HL-60 (cell line): ENCODE measurements at regions not wholly inside any gene's neighbourhood (a gene's known extent, or its start where the extent isn't known, plus 50 kb on each side); places are given as distances from the start of the nearest gene placed in this dataset.
A peak's percentile ranks its signal among the peaks of the same experiment; 100 is the strongest.

Experiments
- POLR2AphosphoS5 ChIP-seq: IDR thresholded peaks from 2 replicates; pipeline ENCODE4 v1.6.1; 2012; ENCODE audit warnings: low read depth
- TF ChIP-seq, protein P1 (sequence below): IDR thresholded peaks from one replicate; pipeline ENCODE4 v1.5.1; 2011; ENCODE audit warnings: low read length, control low read depth, inconsistent platforms; ENCODE audit not compliant: insufficient read depth

DNA sequence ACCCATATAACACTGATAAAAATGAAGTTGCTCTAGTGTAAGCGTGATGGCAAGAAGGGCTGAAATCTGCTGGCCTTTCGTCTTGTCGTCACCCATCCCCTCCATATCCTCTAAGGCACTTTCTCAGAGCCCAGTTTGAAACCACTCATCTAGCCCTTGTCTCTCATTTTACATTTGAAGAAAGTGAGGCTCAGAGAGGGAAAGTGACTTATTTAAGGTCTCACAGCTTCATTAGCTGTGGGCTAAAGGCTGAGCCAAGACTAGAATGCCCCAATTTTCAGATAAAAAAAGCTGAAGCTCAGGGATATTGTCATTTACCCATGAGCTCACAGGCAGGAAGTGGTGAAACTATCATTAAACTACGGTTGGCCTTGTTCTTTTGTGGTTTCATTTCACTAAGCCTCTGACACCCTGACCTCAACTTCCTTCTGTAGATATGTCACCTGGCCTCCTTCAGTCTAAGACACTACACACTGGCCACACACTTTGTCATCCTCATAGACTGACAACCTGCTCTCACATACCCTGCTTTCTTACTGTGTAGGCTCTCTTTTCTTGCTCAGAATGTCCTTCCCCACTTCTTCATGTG lies 176.7 kb upstream of the DMAC1 start:
- peak; percentile 86 for TF ChIP-seq POLR2AphosphoS5
- TF ChIP-seq, protein P1, sequence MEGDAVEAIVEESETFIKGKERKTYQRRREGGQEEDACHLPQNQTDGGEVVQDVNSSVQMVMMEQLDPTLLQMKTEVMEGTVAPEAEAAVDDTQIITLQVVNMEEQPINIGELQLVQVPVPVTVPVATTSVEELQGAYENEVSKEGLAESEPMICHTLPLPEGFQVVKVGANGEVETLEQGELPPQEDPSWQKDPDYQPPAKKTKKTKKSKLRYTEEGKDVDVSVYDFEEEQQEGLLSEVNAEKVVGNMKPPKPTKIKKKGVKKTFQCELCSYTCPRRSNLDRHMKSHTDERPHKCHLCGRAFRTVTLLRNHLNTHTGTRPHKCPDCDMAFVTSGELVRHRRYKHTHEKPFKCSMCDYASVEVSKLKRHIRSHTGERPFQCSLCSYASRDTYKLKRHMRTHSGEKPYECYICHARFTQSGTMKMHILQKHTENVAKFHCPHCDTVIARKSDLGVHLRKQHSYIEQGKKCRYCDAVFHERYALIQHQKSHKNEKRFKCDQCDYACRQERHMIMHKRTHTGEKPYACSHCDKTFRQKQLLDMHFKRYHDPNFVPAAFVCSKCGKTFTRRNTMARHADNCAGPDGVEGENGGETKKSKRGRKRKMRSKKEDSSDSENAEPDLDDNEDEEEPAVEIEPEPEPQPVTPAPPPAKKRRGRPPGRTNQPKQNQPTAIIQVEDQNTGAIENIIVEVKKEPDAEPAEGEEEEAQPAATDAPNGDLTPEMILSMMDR: no peak
